ENCODE measurements at regions not wholly inside any gene's neighbourhood (a gene's known extent, or its start where the extent isn't known, plus 50 kb on each side); places are given as distances from the start of the nearest gene placed in this dataset.

DNA sequence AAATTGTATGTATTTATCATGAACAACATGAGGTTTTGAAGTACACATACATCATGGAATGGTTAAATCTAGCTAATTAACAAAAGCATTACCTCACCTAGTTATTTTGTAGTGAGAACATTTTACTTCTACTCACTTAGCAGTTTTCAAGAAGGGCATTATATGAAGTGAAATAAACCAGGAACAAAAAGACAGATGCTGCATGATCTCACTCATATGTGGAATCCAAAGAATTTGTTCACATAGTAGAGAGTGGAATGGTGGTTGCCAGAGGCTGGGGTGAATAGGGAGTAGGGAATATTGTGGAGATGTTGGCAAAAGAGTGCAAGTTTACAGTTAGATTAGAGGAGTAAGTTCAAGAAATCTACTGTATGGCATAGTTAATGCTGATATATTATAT is 292.0 kb downstream of the ASXL3 start:
- peak overlapping the region; percentile 67 for H3K27ac Mint-ChIP-seq (ENCODE audit: unreplicated experiment)
- TF ChIP-seq, protein P1, sequence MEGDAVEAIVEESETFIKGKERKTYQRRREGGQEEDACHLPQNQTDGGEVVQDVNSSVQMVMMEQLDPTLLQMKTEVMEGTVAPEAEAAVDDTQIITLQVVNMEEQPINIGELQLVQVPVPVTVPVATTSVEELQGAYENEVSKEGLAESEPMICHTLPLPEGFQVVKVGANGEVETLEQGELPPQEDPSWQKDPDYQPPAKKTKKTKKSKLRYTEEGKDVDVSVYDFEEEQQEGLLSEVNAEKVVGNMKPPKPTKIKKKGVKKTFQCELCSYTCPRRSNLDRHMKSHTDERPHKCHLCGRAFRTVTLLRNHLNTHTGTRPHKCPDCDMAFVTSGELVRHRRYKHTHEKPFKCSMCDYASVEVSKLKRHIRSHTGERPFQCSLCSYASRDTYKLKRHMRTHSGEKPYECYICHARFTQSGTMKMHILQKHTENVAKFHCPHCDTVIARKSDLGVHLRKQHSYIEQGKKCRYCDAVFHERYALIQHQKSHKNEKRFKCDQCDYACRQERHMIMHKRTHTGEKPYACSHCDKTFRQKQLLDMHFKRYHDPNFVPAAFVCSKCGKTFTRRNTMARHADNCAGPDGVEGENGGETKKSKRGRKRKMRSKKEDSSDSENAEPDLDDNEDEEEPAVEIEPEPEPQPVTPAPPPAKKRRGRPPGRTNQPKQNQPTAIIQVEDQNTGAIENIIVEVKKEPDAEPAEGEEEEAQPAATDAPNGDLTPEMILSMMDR (IDR thresholded peaks at IDR 0.05), result no peak
- peaks cover 3% of the 10 kb centered on the region for H3K9me3 Mint-ChIP-seq (ENCODE audit: unreplicated experiment)
- DNase-seq (ENCODE audit: extremely low spot score, unreplicated experiment), result no peak
- peaks cover 40% of the 10 kb centered on the region for H3K4me1 Mint-ChIP-seq (ENCODE audit: unreplicated experiment)
- H3K36me3 Mint-ChIP-seq (ENCODE audit: unreplicated experiment), result no peaks in the 10 kb centered on the region
- no peaks in the 10 kb centered on the region for H3K27me3 Mint-ChIP-seq (ENCODE audit: unreplicated experiment)
- no peak overlapping the region for H3K4me3 Mint-ChIP-seq (ENCODE audit: unreplicated experiment)

DNA sequence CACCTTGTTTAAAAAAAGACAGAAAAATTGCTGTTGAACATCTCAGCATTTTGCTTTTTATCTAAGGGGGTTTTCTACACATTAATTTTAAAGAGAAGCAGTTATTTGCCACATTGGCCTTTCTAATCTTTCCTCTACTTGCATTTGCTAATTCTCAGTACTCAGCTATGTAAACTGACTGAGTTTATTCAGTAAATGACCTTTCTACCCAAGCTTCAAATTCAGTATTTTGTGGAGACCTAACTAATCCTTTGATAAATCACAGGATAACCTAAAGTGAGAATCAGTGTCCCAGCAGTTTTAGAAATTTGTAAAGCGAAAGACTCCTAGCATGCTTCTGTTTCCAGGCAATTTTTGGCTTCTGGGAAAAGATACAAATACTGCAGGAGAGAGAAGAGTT is 288.4 kb downstream of the ASXL3 start:
- H3K4me1 Mint-ChIP-seq (ENCODE audit: unreplicated experiment), result peaks cover 27% of the 10 kb centered on the region
- H3K4me3 Mint-ChIP-seq (ENCODE audit: unreplicated experiment), result no peak overlapping the region
- DNase-seq (ENCODE audit: extremely low spot score, unreplicated experiment), result no peak
- TF ChIP-seq, protein P1 (IDR thresholded peaks at IDR 0.05), result no peak
- H3K27me3 Mint-ChIP-seq (ENCODE audit: unreplicated experiment), result no peaks in the 10 kb centered on the region
- peaks cover 7% of the 10 kb centered on the region for H3K36me3 Mint-ChIP-seq (ENCODE audit: unreplicated experiment)
- H3K9me3 Mint-ChIP-seq (ENCODE audit: unreplicated experiment), result peaks cover 7% of the 10 kb centered on the region
- H3K27ac Mint-ChIP-seq (ENCODE audit: unreplicated experiment), result no peak overlapping the region

DNA sequence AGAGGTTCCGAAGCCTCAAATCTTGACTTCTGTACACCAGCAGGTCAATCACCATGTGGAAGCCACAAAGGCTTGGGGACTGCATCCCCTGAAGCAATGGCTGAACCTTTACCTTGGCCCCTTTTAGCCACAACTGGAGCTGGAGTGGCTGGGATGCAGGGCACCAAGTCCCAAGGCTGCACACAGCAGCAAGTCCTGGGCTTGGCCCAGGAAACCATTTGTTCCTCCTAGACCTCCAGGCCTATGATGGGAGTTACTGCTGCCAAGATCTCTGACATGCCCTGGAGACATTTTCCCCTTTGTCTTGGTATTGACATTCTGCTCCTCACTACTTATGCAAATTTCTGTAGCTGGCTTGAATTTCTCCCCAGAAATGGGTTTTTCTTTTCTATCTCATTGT is 285.9 kb downstream of the ASXL3 start:
- H3K4me1 Mint-ChIP-seq (ENCODE audit: unreplicated experiment), result peaks cover 5% of the 10 kb centered on the region

DNA sequence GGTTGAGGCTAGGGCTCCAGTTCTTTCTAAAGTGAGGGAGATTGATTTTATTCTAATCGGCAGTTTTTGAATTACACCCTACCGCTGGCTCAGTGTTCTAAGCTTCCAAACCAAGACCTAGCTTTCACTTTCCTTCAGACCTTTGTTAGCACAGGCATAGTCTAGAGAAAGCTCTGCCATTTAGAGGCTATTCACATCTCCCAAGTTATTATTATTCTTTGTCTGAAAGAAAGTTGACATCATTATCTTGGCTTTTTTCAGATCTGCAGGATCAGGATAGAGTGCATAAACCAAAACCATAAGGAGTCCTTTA is 276.8 kb downstream of the ASXL3 start:
- TF ChIP-seq, protein P1 (IDR thresholded peaks at IDR 0.05), result no peak
- peaks cover 3% of the 10 kb centered on the region for H3K36me3 Mint-ChIP-seq (ENCODE audit: unreplicated experiment)

More for the DNA sequence above, 285.9 kb downstream of the ASXL3 start:
- TF ChIP-seq, protein P1 (IDR thresholded peaks at IDR 0.05), result no peak
- Mint-ChIP-seq H3K36me3 (ENCODE audit: unreplicated experiment) (peaks cover 7% of the 10 kb centered on the region), H3K27ac (ENCODE audit: unreplicated experiment) (no peak overlapping the region), H3K9me3 (ENCODE audit: unreplicated experiment) (peaks cover 7% of the 10 kb centered on the region), H3K4me3 (ENCODE audit: unreplicated experiment) (no peak overlapping the region), H3K27me3 (ENCODE audit: unreplicated experiment) (no peaks in the 10 kb centered on the region)
- no peak for DNase-seq (ENCODE audit: extremely low spot score, unreplicated experiment)

DNA sequence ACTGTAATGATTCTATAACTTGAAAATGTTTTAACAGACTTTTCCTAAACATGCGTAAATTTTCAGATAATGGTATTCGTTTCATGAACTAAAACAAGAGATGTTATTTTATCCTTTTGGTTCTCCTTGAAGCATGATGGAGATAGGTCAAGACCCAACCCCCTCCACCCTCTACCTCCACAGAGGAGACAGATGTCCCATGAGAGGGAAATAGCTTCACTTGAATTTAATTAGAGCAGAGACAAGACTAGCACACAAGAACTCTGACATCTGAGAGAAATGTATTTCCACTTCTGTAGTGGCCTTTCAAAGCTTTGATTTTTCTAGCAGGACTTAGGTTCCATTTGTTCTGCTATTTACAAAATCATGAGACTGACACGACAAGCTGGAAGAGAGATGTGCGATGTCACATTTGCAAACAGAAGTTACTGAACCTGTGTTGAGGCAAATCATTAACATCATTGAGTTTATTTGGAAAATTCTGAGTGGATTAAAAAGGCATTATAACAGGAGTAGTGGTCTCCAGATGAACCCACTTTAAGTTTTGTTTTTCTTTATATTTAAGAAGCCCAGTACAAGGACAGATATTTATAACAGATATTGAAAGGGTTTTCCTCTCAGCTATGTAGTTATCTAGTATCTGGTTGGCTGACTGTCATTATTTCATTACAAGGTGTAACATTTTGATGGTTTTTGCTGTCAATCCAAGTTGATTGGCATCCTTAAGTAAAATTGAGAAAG is 276.2 kb downstream of the ASXL3 start:
- no peak overlapping the region for H3K27ac Mint-ChIP-seq (ENCODE audit: unreplicated experiment)
- peaks cover 3% of the 10 kb centered on the region for H3K36me3 Mint-ChIP-seq (ENCODE audit: unreplicated experiment)
- no peak for DNase-seq (ENCODE audit: extremely low spot score, unreplicated experiment)
- no peak overlapping the region for H3K4me3 Mint-ChIP-seq (ENCODE audit: unreplicated experiment)
- H3K9me3 Mint-ChIP-seq (ENCODE audit: unreplicated experiment), result peaks cover 8% of the 10 kb centered on the region
- TF ChIP-seq, protein P1 (IDR thresholded peaks at IDR 0.05), result no peak
- H3K4me1 Mint-ChIP-seq (ENCODE audit: unreplicated experiment), result peaks cover 7% of the 10 kb centered on the region
- no peaks in the 10 kb centered on the region for H3K27me3 Mint-ChIP-seq (ENCODE audit: unreplicated experiment)

More for the DNA sequence above, 276.8 kb downstream of the ASXL3 start:
- Mint-ChIP-seq H3K27ac (ENCODE audit: unreplicated experiment) (no peak overlapping the region), H3K4me1 (ENCODE audit: unreplicated experiment) (peaks cover 7% of the 10 kb centered on the region), H3K4me3 (ENCODE audit: unreplicated experiment) (no peak overlapping the region), H3K9me3 (ENCODE audit: unreplicated experiment) (peaks cover 8% of the 10 kb centered on the region), H3K27me3 (ENCODE audit: unreplicated experiment) (no peaks in the 10 kb centered on the region)
- DNase-seq (ENCODE audit: extremely low spot score, unreplicated experiment), result no peak

All from osteocyte (in vitro differentiated cells).